ENCODE measurements at regions not wholly inside any gene's neighbourhood (a gene's known extent, or its start where the extent isn't known, plus 50 kb on each side); places are given as distances from the start of the nearest gene placed in this dataset.

DNA sequence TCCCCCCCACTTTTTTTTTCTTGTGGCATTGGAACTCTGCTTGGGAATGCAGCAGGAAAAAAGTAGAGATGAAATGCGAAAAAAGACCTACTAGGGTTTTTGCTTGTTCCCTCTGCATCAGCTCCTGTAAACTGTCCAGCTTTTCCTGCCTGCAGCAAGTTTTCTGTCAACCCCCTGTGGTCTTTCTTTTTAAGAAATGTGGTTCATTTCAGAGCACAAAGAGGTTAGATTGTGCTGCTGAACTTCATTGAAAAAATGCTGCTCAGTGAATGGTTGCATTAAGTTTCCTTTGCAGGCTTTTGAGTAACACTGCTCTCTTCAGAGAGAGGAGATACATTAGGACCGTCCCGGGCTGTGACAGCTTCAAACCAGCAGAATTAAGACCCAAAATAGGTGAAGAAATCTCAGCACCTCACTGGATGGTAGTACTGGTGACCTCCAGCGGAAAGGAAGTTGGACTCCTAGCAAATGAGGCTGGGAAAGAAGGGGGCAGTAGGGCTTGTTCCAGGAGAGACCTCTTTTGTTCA, 80.7 kb downstream of the NDUFS5 start:
- TF ChIP-seq POLR2AphosphoS5 (IDR thresholded peaks at IDR 0.05) = no peak
- TF ChIP-seq, protein P1, sequence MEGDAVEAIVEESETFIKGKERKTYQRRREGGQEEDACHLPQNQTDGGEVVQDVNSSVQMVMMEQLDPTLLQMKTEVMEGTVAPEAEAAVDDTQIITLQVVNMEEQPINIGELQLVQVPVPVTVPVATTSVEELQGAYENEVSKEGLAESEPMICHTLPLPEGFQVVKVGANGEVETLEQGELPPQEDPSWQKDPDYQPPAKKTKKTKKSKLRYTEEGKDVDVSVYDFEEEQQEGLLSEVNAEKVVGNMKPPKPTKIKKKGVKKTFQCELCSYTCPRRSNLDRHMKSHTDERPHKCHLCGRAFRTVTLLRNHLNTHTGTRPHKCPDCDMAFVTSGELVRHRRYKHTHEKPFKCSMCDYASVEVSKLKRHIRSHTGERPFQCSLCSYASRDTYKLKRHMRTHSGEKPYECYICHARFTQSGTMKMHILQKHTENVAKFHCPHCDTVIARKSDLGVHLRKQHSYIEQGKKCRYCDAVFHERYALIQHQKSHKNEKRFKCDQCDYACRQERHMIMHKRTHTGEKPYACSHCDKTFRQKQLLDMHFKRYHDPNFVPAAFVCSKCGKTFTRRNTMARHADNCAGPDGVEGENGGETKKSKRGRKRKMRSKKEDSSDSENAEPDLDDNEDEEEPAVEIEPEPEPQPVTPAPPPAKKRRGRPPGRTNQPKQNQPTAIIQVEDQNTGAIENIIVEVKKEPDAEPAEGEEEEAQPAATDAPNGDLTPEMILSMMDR (IDR thresholded peaks at IDR 0.05) = no peak
